Heart left ventricle (tissue), 13 donors: ENCODE measurements at regions not wholly inside any gene's neighbourhood (a gene's known extent, or its start where the extent isn't known, plus 50 kb on each side); places are given as distances from the start of the nearest gene placed in this dataset.

Source experiments
- CTCF ChIP-seq, 12 donors: fragments of 200-600 bp; sonication (generic) in 4 of 12; IDR thresholded peaks; one replicate each; pipeline versions ENCODE4 v1.5.0 to v1.8.0; 2018 to 2022; ENCODE audit warnings: antibody characterized with exemption in 12 of 12, mild to moderate bottlenecking in 5 of 12
- POLR2A ChIP-seq, 2 donors: fragments of 450-650 bp; IDR thresholded peaks; one replicate each; pipeline ENCODE4 v1.6.1; 2017; ENCODE audit warnings: antibody characterized with exemption in 2 of 2, mild to moderate bottlenecking in 2 of 2, moderate library complexity in 2 of 2
- donor health status: ischemic (EF 13 %, LVEDD 7.1; RV severe dilation, severe dysfunction).
- donor health status: DM: no; HTN: yes; CAD: no.
- donor health status: DM: no; HTN: no; CAD: no.
- donor health status: ischemic (EF 25% LVEDD 6.9; RV normal size, moderate dysfunction).
- donor health status: ischemic (EF 25% LVEDD 5.7; RV mildly dilated, moderate dysfunction).
- donor health status: ischemic (EF 35%, LVEDD 5.7; RV mildly dilated, moderate dysfunction).
- donor health status: nonischemic (EF 11% LVEDD 7.7; RV severe dilation, severe dysfunction).
- donor health status: DM: yes; HTN: yes; CAD: no.
- donor health status: PGD.
- donor health status: ischemic (EF 29% LVEDD 5.4; RV normal size, mild dysfunction).
- donor health status: nonischemic (EF 23%, LVEDD 6.1; RV moderate dilation, normal function).

- no peak for TF ChIP-seq CTCF (IDR thresholded peaks at IDR 0.05)
- no peak for TF ChIP-seq POLR2A (IDR thresholded peaks at IDR 0.05)
Observed at GRCh38 chr6:21334651-21335050, 258.9 kb upstream of the SOX4 start.
